Kidney capillary endothelial cell (primary cell): ENCODE measurements at regions not wholly inside any gene's neighbourhood (a gene's known extent, or its start where the extent isn't known, plus 50 kb on each side); places are given as distances from the start of the nearest gene placed in this dataset.

Source experiments
- DNase-seq: peaks from one replicate; pipeline ENCODE4 v3.0.0-alpha.2; 2018; ENCODE audit warnings: low spot score

- no peak for DNase-seq
Measured at GRCh38 chr6:153625089-153625488, 414.0 kb upstream of the OPRM1 start.

- no peak for DNase-seq
Measured at GRCh38 chr6:153624528-153624927, 414.5 kb upstream of the OPRM1 start.

- no peak for DNase-seq
Measured at GRCh38 chr6:153623496-153623895, 415.5 kb upstream of the OPRM1 start.

GRCh38 chr6:153621491-153621890, 417.5 kb upstream of the OPRM1 start:
- DNase-seq = no peak

GRCh38 chr6:153621070-153621469, 418.0 kb upstream of the OPRM1 start:
- DNase-seq = no peak

GRCh38 chr6:153618371-153619322, 420.4 kb upstream of the OPRM1 start:
- DNase-seq = peak; percentile 29

- no peak for DNase-seq
Measured at GRCh38 chr6:153616506-153616905, 422.5 kb upstream of the OPRM1 start.

- peak; percentile 12 for DNase-seq
Measured at GRCh38 chr6:153613719-153614455, 425.2 kb upstream of the OPRM1 start.

GRCh38 chr6:153602401-153602800, 436.6 kb upstream of the OPRM1 start:
- DNase-seq = no peak

GRCh38 chr6:153599901-153600300, 439.1 kb upstream of the OPRM1 start:
- no peak for DNase-seq

GRCh38 chr6:153595903-153596302, 443.1 kb upstream of the OPRM1 start:
- no peak for DNase-seq

GRCh38 chr6:153594871-153595270, 444.2 kb upstream of the OPRM1 start:
- no peak for DNase-seq

GRCh38 chr6:153591159-153591558, 447.9 kb upstream of the OPRM1 start:
- DNase-seq = no peak

GRCh38 chr6:153590411-153590810, 448.6 kb upstream of the OPRM1 start:
- no peak for DNase-seq

- DNase-seq = no peak
Measured at GRCh38 chr6:153588330-153588729, 450.7 kb upstream of the OPRM1 start.

GRCh38 chr6:153583685-153584084, 452.6 kb upstream of the RGS17 start:
- DNase-seq = no peak

- DNase-seq = no peak
Measured at GRCh38 chr6:153580776-153581175, 449.7 kb upstream of the RGS17 start.

- DNase-seq = no peak
Measured at GRCh38 chr6:153575528-153575927, 444.4 kb upstream of the RGS17 start.

- DNase-seq = no peak
Measured at GRCh38 chr6:153574231-153574630, 443.1 kb upstream of the RGS17 start.

- no peak for DNase-seq
Measured at GRCh38 chr6:153572371-153572770, 441.3 kb upstream of the RGS17 start.

GRCh38 chr6:153568628-153569027, 437.5 kb upstream of the RGS17 start:
- peak; percentile 66 for DNase-seq

- no peak for DNase-seq
Measured at GRCh38 chr6:153564803-153565202, 433.7 kb upstream of the RGS17 start.

- DNase-seq = no peak
Measured at GRCh38 chr6:153563001-153563400, 431.9 kb upstream of the RGS17 start.
